Fibroblast of lung (primary cell): ENCODE measurements at regions not wholly inside any gene's neighbourhood (a gene's known extent, or its start where the extent isn't known, plus 50 kb on each side); places are given as distances from the start of the nearest gene placed in this dataset.

Source experiments
- DNase-seq, 2 donors: peaks; one replicate each; pipeline versions ENCODE4 v3.0.0 to v3.0.0-alpha.2; 2010; ENCODE audit warnings: low read depth in 2 of 2
- H2AFZ ChIP-seq: 2 replicates; pipeline ENCODE4 v1.5.1; 2012; ENCODE audit warnings: low read length, control low read depth, inconsistent platforms
- H3K27ac ChIP-seq: 2 replicates; pipeline ENCODE4 v1.5.1; 2011; ENCODE audit warnings: low read length, control low read depth; ENCODE audit not compliant: insufficient read depth
- H3K27me3 ChIP-seq: 2 replicates; pipeline ENCODE4 v1.5.1; 2011; ENCODE audit warnings: mild to moderate bottlenecking, low read length; ENCODE audit not compliant: control insufficient read depth, insufficient read depth
- H3K36me3 ChIP-seq: 2 replicates; pipeline ENCODE4 v1.5.1; 2011; ENCODE audit warnings: low read length; ENCODE audit not compliant: control insufficient read depth, insufficient read depth
- H3K4me1 ChIP-seq: 2 replicates; pipeline ENCODE4 v1.5.1; 2011; ENCODE audit warnings: low read length; ENCODE audit not compliant: control insufficient read depth, insufficient read depth; ENCODE audit errors: extremely low read depth
- H3K4me2 ChIP-seq: 2 replicates; pipeline ENCODE4 v1.5.1; 2011; ENCODE audit warnings: low read length, control low read depth; ENCODE audit not compliant: insufficient read depth; ENCODE audit errors: extremely low read depth
- H3K4me3 ChIP-seq, 4 experiments: fragments of 200-600 bp in 1 of 4; sonication (generic) in 1 of 4; replicated peaks in 1 of 4; 2 replicates each; pipeline ENCODE4 v1.5.1; 2011 to 2016; ENCODE audit warnings: low read length in 4 of 4, low read depth in 3 of 4, mild to moderate bottlenecking in 3 of 4, control low read depth in 2 of 4, inconsistent platforms in 1 of 4, mixed read lengths in 1 of 4; ENCODE audit not compliant: insufficient read depth in 1 of 4; ENCODE audit errors: control extremely low read depth in 1 of 4
- H3K79me2 ChIP-seq: 2 replicates; pipeline ENCODE4 v1.5.1; 2012; ENCODE audit warnings: mild to moderate bottlenecking, low read length, inconsistent platforms; ENCODE audit not compliant: control insufficient read depth, insufficient read depth
- H3K9ac ChIP-seq: 2 replicates; pipeline ENCODE4 v1.5.1; 2011; ENCODE audit warnings: mild to moderate bottlenecking, low read length, control low read depth; ENCODE audit not compliant: insufficient read depth
- H3K9me3 ChIP-seq: 2 replicates; pipeline ENCODE4 v1.5.1; 2012; ENCODE audit warnings: low read depth, low read length; ENCODE audit not compliant: control insufficient read depth, insufficient read depth
- H4K20me1 ChIP-seq: 2 replicates; pipeline ENCODE4 v1.5.1; 2011; ENCODE audit warnings: low read length; ENCODE audit not compliant: control insufficient read depth, insufficient read depth; ENCODE audit errors: extremely low read depth
- EZH2 ChIP-seq: IDR thresholded peaks from 2 replicates; pipeline ENCODE4 v1.5.1; 2012; ENCODE audit warnings: low read length, control low read depth, mild to moderate bottlenecking; ENCODE audit errors: missing control alignments
- TF ChIP-seq, protein P1 (sequence below), 2 donors: IDR thresholded peaks in 1 of 2; conservative IDR thresholded peaks in 1 of 2; 1 replicate in 1 of 2; 2 replicates in 1 of 2; pipeline ENCODE4 v1.5.1; 2011 to 2012; ENCODE audit warnings: low read length in 2 of 2, control low read depth in 1 of 2, inconsistent platforms in 1 of 2, low read depth in 1 of 2, mild to moderate bottlenecking in 1 of 2

DNA sequence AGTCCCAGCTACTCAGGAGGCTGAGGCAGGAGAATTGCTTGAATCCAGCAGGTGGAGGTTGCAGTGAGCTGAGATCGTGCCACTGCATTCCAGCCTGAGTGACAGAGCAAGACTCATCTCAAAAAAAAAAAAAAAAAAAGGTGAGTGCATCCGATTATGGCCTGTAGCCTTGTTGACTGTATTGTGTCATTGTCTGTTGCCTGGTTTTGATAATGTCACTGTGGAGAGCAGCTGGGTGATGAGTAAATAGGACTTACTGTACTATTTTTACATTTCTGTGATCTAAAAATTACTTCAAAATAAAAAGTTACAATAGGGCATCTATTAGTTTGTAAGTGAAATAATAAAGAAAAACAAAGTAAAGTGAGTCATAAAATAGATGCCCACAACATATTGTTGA, 134.1 kb upstream of the SALL4 start:
- Histone ChIP-seq H3K36me3 (no peaks in the 10 kb centered on the region), H2AFZ (no peak overlapping the region), H3K4me3 (no peak overlapping the region), H3K4me1 (no peaks in the 10 kb centered on the region), H3K27me3 (no peaks in the 10 kb centered on the region), H4K20me1 (no peaks in the 10 kb centered on the region), H3K27ac (no peak overlapping the region), H3K79me2 (no peaks in the 10 kb centered on the region), H3K4me2 (no peak overlapping the region), H3K9me3 (no peaks in the 10 kb centered on the region), H3K9ac (no peak overlapping the region)
- no peak for TF ChIP-seq EZH2
- TF ChIP-seq, protein P1, sequence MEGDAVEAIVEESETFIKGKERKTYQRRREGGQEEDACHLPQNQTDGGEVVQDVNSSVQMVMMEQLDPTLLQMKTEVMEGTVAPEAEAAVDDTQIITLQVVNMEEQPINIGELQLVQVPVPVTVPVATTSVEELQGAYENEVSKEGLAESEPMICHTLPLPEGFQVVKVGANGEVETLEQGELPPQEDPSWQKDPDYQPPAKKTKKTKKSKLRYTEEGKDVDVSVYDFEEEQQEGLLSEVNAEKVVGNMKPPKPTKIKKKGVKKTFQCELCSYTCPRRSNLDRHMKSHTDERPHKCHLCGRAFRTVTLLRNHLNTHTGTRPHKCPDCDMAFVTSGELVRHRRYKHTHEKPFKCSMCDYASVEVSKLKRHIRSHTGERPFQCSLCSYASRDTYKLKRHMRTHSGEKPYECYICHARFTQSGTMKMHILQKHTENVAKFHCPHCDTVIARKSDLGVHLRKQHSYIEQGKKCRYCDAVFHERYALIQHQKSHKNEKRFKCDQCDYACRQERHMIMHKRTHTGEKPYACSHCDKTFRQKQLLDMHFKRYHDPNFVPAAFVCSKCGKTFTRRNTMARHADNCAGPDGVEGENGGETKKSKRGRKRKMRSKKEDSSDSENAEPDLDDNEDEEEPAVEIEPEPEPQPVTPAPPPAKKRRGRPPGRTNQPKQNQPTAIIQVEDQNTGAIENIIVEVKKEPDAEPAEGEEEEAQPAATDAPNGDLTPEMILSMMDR (conservative IDR thresholded peaks at IDR 0.05 in 1 of 2, IDR thresholded peaks at IDR 0.05 in 1 of 2; ENCODE audit: low read depth in 1 of 2, low read length in 2 of 2): no peak
- DNase-seq: no peak

DNA sequence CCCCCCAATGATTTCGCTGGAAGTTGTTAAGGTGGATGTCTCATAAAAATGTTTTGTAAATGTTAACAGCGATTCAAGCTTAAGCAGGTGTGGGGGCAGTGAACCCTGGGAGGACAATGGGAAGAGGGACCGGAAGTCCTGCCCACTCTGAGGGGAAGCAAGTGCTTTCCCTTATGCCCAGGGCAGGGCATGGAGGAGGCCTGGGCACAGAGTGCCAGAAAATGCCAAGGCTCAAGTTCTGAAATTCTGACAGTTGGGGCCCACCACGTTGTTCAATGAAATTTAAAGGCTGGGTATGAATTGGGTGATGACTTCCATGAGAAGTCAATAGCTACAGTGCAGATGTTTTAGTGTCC, 132.7 kb upstream of the SALL4 start:
- Histone ChIP-seq H3K27me3 (no peaks in the 10 kb centered on the region), H3K79me2 (no peaks in the 10 kb centered on the region), H3K36me3 (no peaks in the 10 kb centered on the region), H3K4me2 (no peak overlapping the region), H3K9me3 (no peaks in the 10 kb centered on the region), H4K20me1 (no peaks in the 10 kb centered on the region), H3K4me3 (no peak overlapping the region), H3K9ac (no peak overlapping the region), H3K4me1 (no peaks in the 10 kb centered on the region), H3K27ac (no peak overlapping the region), H2AFZ (no peak overlapping the region)
- no peak for DNase-seq
- TF ChIP-seq EZH2: no peak
- TF ChIP-seq, protein P1 (conservative IDR thresholded peaks at IDR 0.05 in 1 of 2, IDR thresholded peaks at IDR 0.05 in 1 of 2; ENCODE audit: low read depth in 1 of 2, low read length in 2 of 2): no peak

DNA sequence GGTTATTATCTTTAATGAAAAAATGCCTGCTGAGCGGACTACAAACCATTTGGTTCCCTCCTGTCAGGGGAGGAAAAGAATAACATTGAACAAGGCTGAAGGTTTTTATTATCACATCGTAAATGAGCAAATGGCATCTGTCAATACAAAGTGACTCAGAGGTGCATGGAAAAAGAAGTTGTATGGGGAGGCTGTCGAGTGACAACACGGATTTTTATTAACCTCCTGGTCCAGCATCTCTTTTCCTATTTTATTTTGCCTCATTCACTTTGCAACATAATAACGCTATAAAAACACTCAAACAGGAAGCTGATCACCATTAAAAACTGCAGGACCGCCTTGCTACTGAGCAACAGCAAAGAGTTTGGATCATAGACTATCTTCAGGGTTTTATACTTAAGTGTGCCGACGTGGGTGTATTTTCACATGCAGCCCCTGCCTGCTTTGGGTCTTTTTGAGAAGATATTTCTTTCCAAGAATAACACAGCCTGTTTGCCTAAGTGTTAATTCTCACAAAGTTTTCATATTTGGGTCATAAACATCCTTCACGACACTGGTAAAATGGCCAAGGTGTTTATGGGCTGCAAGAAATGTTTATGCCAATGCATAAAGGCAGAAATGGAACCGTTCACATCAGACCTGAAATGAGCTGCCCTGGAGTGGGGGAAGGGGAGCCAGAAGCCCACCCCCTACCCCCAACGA, 132.1 kb upstream of the SALL4 start:
- Histone ChIP-seq H4K20me1 (no peaks in the 10 kb centered on the region), H3K4me2 (peak overlapping the region; percentile 15), H3K36me3 (no peaks in the 10 kb centered on the region), H3K4me1 (no peaks in the 10 kb centered on the region), H3K9me3 (no peaks in the 10 kb centered on the region), H3K9ac (no peak overlapping the region), H3K4me3 (no peak overlapping the region), H3K27me3 (no peaks in the 10 kb centered on the region), H3K27ac (no peak overlapping the region), H2AFZ (peak overlapping the region; percentile 36), H3K79me2 (no peaks in the 10 kb centered on the region)
- no peak for DNase-seq
- TF ChIP-seq, protein P1 (conservative IDR thresholded peaks at IDR 0.05 in 1 of 2, IDR thresholded peaks at IDR 0.05 in 1 of 2; ENCODE audit: low read depth in 1 of 2, low read length in 2 of 2): no peak
- no peak for TF ChIP-seq EZH2
